Mesenchymal stem cell (in vitro differentiated cells and primary cell): ENCODE measurements at regions not wholly inside any gene's neighbourhood (a gene's known extent, or its start where the extent isn't known, plus 50 kb on each side); places are given as distances from the start of the nearest gene placed in this dataset.
A peak's percentile ranks its signal among the peaks of the same experiment; 100 is the strongest.

Experiments used
- DNase-seq: peaks from one replicate; pipeline ENCODE4 v3.0.0-alpha.2; 2013
- H2AFZ ChIP-seq: one replicate; pipeline ENCODE4 v1.6.1; 2013; ENCODE audit warnings: low read depth, mild to moderate bottlenecking, control low read depth, inconsistent platforms, low read length, moderate library complexity
- H2AK5ac ChIP-seq: 2 replicates; pipeline ENCODE4 v1.6.1; 2013; ENCODE audit warnings: low read length, moderate library complexity, mild to moderate bottlenecking, inconsistent platforms; ENCODE audit not compliant: severe bottlenecking
- H2BK120ac ChIP-seq: one replicate; pipeline ENCODE4 v1.6.1; 2013; ENCODE audit warnings: low read depth, mild to moderate bottlenecking, inconsistent platforms, low read length, moderate library complexity
- H2BK12ac ChIP-seq, 2 experiments: one replicate each; pipeline ENCODE4 v1.6.1; 2013; ENCODE audit warnings: inconsistent platforms in 2 of 2, low read length in 2 of 2, mild to moderate bottlenecking in 2 of 2, moderate library complexity in 2 of 2, control low read depth in 1 of 2
- H2BK15ac ChIP-seq: one replicate; pipeline ENCODE4 v1.6.1; 2013; ENCODE audit warnings: mild to moderate bottlenecking, low read depth, inconsistent platforms; ENCODE audit not compliant: poor library complexity, severe bottlenecking
- H2BK5ac ChIP-seq: 2 replicates; pipeline ENCODE4 v1.6.1; 2013; ENCODE audit warnings: low read depth, mild to moderate bottlenecking, low read length, control low read depth, inconsistent platforms; ENCODE audit not compliant: poor library complexity, severe bottlenecking
- H3K14ac ChIP-seq, 2 experiments: one replicate each; pipeline ENCODE4 v1.6.1; 2013; ENCODE audit warnings: inconsistent platforms in 2 of 2, low read length in 2 of 2, control low read depth in 1 of 2, mild to moderate bottlenecking in 1 of 2, moderate library complexity in 1 of 2
- H3K18ac ChIP-seq, 2 experiments: one replicate each; pipeline ENCODE4 v1.6.1; 2013; ENCODE audit warnings: inconsistent platforms in 2 of 2, low read length in 2 of 2, control low read depth in 1 of 2, low read depth in 1 of 2, mild to moderate bottlenecking in 1 of 2
- H3K23ac ChIP-seq, 2 experiments: one replicate each; pipeline ENCODE4 v1.6.1; 2013; ENCODE audit warnings: inconsistent platforms in 2 of 2, low read length in 2 of 2, mild to moderate bottlenecking in 2 of 2, moderate library complexity in 2 of 2, control low read depth in 1 of 2
- H3K27ac ChIP-seq: 2 replicates; pipeline ENCODE4 v1.5.1; 2013; ENCODE audit warnings: mild to moderate bottlenecking, moderate library complexity, low read length, control low read depth, inconsistent platforms; ENCODE audit not compliant: poor library complexity, severe bottlenecking
- H3K27me3 ChIP-seq, 2 experiments: 2 replicates each; pipeline versions ENCODE4 v1.6.1 to v1.7.0; 2013; ENCODE audit warnings: low read length in 2 of 2, mild to moderate bottlenecking in 2 of 2, moderate library complexity in 2 of 2, control low read depth in 1 of 2, inconsistent platforms in 1 of 2; ENCODE audit not compliant: control insufficient read depth in 1 of 2, insufficient read depth in 1 of 2
- H3K36me3 ChIP-seq, 2 experiments: 2 replicates each; pipeline versions ENCODE4 v1.6.1 to v1.7.0; 2013; ENCODE audit warnings: low read length in 2 of 2, control low read depth in 1 of 2, inconsistent platforms in 1 of 2, low read depth in 1 of 2, mild to moderate bottlenecking in 1 of 2; ENCODE audit not compliant: insufficient read depth in 2 of 2, control insufficient read depth in 1 of 2
- H3K4ac ChIP-seq, 2 experiments: one replicate each; pipeline ENCODE4 v1.6.1; 2013; ENCODE audit warnings: inconsistent platforms in 2 of 2, low read length in 2 of 2, mild to moderate bottlenecking in 2 of 2, moderate library complexity in 2 of 2, control low read depth in 1 of 2, low read depth in 1 of 2
- H3K4me1 ChIP-seq: 2 replicates; pipeline ENCODE4 v1.6.1; 2013; ENCODE audit warnings: low read depth, low read length, control low read depth; ENCODE audit not compliant: control insufficient read depth, insufficient read depth
- H3K4me2 ChIP-seq: 2 replicates; pipeline ENCODE4 v1.6.1; 2013; ENCODE audit warnings: low read length, mild to moderate bottlenecking, inconsistent platforms; ENCODE audit not compliant: poor library complexity, severe bottlenecking
- H3K4me3 ChIP-seq, 2 experiments: 2 replicates each; pipeline versions ENCODE4 v1.5.1 to v1.7.0; 2013; ENCODE audit warnings: low read length in 2 of 2, mild to moderate bottlenecking in 2 of 2, control low read depth in 1 of 2, low read depth in 1 of 2; ENCODE audit not compliant: insufficient read depth in 1 of 2
- H3K79me1 ChIP-seq: replicated peaks from 2 replicates; pipeline ENCODE4 v1.6.1; 2013; ENCODE audit warnings: mild to moderate bottlenecking, control low read depth, low read length, inconsistent platforms; ENCODE audit not compliant: poor library complexity, severe bottlenecking
- H3K9ac ChIP-seq: 2 replicates; pipeline ENCODE4 v1.7.0; 2013; ENCODE audit warnings: mild to moderate bottlenecking, low read length, moderate library complexity
- H3K9me3 ChIP-seq: 2 replicates; pipeline ENCODE4 v1.7.0; 2013; ENCODE audit warnings: mild to moderate bottlenecking, low read length; ENCODE audit not compliant: control insufficient read depth
- H4K8ac ChIP-seq: one replicate; pipeline ENCODE4 v1.6.1; 2013; ENCODE audit warnings: inconsistent platforms, mild to moderate bottlenecking, low read length, moderate library complexity
- H4K91ac ChIP-seq: one replicate; pipeline ENCODE4 v1.6.1; 2013; ENCODE audit warnings: mild to moderate bottlenecking, low read length, inconsistent platforms
- WGBS: methylation state at CpG from one replicate; pipeline ENCODE4 v1.1.7; 2013; ENCODE audit warnings: mixed read lengths; 5-methylcytosine and 5-hydroxymethylcytosine counted together

GRCh38 chr16:35249051-35249450 lies 1789.6 kb downstream of the TP53TG3F start:
- no peak overlapping the region for H3K14ac ChIP-seq
- H3K27ac ChIP-seq = no peak overlapping the region
- H3K9me3 ChIP-seq = no peaks in the 10 kb centered on the region
- H3K79me1 ChIP-seq = no peaks in the 10 kb centered on the region
- H2AFZ ChIP-seq = no peak overlapping the region
- no peak overlapping the region for H4K8ac ChIP-seq
- H2BK120ac ChIP-seq = no peak overlapping the region
- no peaks in the 10 kb centered on the region for H3K27me3 ChIP-seq
- no peaks in the 10 kb centered on the region for H3K36me3 ChIP-seq
- no peak overlapping the region for H3K4me3 ChIP-seq
- no peak overlapping the region for H3K23ac ChIP-seq
- H3K4me2 ChIP-seq = no peak overlapping the region
- no peak for DNase-seq
- H2BK12ac ChIP-seq = no peak overlapping the region
- H2BK5ac ChIP-seq = no peak overlapping the region
- H2BK15ac ChIP-seq = no peak overlapping the region
- no CpG with 5 or more reads among the region's 1 CpG for WGBS
- H4K91ac ChIP-seq = no peak overlapping the region
- H3K18ac ChIP-seq = no peak overlapping the region
- H2AK5ac ChIP-seq = no peak overlapping the region
- H3K9ac ChIP-seq = no peak overlapping the region
- H3K4me1 ChIP-seq = no peaks in the 10 kb centered on the region
- no peak overlapping the region for H3K4ac ChIP-seq

- 72% methylated on average over 2 of the region's 4 CpGs for WGBS
- Histone ChIP-seq H3K36me3 (no peaks in the 10 kb centered on the region), H3K4ac (no peak overlapping the region)
Measured at GRCh38 chr16:35252356-35252936, 1793.0 kb downstream of the TP53TG3F start.

GRCh38 chr16:35255186-35255803 lies 1795.9 kb downstream of the TP53TG3F start:
- Histone ChIP-seq H3K36me3 (no peaks in the 10 kb centered on the region), H3K4me1 (no peaks in the 10 kb centered on the region), H2BK12ac (no peak overlapping the region), H4K91ac (no peak overlapping the region), H2AK5ac (no peak overlapping the region), H3K9me3 (peaks cover 6% of the 10 kb centered on the region), H2BK5ac (no peak overlapping the region), H3K4me3 (peak overlapping the region in 1 of 2 experiments; percentile 27), H3K27ac (no peak overlapping the region), H3K27me3 (no peaks in the 10 kb centered on the region), H2AFZ (no peak overlapping the region), H3K14ac (no peak overlapping the region), H3K23ac (no peak overlapping the region), H3K79me1 (no peaks in the 10 kb centered on the region), H3K4me2 (no peak overlapping the region), H3K18ac (no peak overlapping the region), H2BK15ac (no peak overlapping the region), H3K9ac (no peak overlapping the region), H4K8ac (no peak overlapping the region), H2BK120ac (no peak overlapping the region), H3K4ac (no peak overlapping the region)
- no peak for DNase-seq
- 83% methylated on average over 33 of the region's 33 CpGs for WGBS

More at GRCh38 chr16:35252356-35252936, 1793.0 kb downstream of the TP53TG3F start:
- Histone ChIP-seq H3K79me1 (no peaks in the 10 kb centered on the region), H4K8ac (no peak overlapping the region), H2BK15ac (no peak overlapping the region), H3K9me3 (peaks cover 6% of the 10 kb centered on the region), H3K23ac (no peak overlapping the region), H2AK5ac (no peak overlapping the region), H2AFZ (no peak overlapping the region), H2BK120ac (no peak overlapping the region), H2BK12ac (no peak overlapping the region), H3K4me3 (no peak overlapping the region), H4K91ac (no peak overlapping the region), H3K4me2 (no peak overlapping the region), H3K27me3 (no peaks in the 10 kb centered on the region), H3K14ac (no peak overlapping the region), H3K9ac (no peak overlapping the region), H2BK5ac (no peak overlapping the region), H3K18ac (no peak overlapping the region), H3K4me1 (no peaks in the 10 kb centered on the region), H3K27ac (no peak overlapping the region)
- DNase-seq = no peak

- no peak for DNase-seq
- Histone ChIP-seq H2BK15ac (no peak overlapping the region), H3K36me3 (no peaks in the 10 kb centered on the region), H2AFZ (no peak overlapping the region), H2BK120ac (no peak overlapping the region), H3K27me3 (no peaks in the 10 kb centered on the region), H2BK5ac (no peak overlapping the region), H3K18ac (no peak overlapping the region), H3K23ac (no peak overlapping the region), H3K4me2 (no peak overlapping the region), H4K8ac (no peak overlapping the region), H3K14ac (no peak overlapping the region), H3K4me3 (no peak overlapping the region), H2AK5ac (no peak overlapping the region), H4K91ac (no peak overlapping the region), H3K79me1 (no peaks in the 10 kb centered on the region), H3K4ac (no peak overlapping the region), H3K27ac (no peak overlapping the region), H3K9ac (no peak overlapping the region), H2BK12ac (no peak overlapping the region), H3K9me3 (peaks cover 6% of the 10 kb centered on the region), H3K4me1 (no peaks in the 10 kb centered on the region)
- 77% methylated on average over 9 of the region's 11 CpGs for WGBS
Measured at GRCh38 chr16:35255816-35256215, 1796.4 kb downstream of the TP53TG3F start.
